GM23338 (cell line): ENCODE measurements at regions not wholly inside any gene's neighbourhood (a gene's known extent, or its start where the extent isn't known, plus 50 kb on each side); places are given as distances from the start of the nearest gene placed in this dataset.

Source experiments
- ATAC-seq: fragments of 200-7000 bp; cut with Tn5 transposase; 3 replicates; pipeline ENCODE4 v1.9.1; 2020
- DNase-seq: peaks from one replicate; pipeline ENCODE4 v3.0.0-alpha.2; 2015; ENCODE audit warnings: low spot score
- H2AFZ ChIP-seq: fragments of 200-600 bp; sonication (generic); 2 replicates; pipeline ENCODE4 v1.8.0; 2016; ENCODE audit warnings: antibody characterized with exemption, mild to moderate bottlenecking, moderate library complexity
- H3F3A ChIP-seq: fragments of 200-600 bp; sonication (generic); replicated peaks from 2 replicates; pipeline ENCODE4 v1.8.0; 2017; ENCODE audit warnings: antibody characterized with exemption, mixed run types, low read depth
- H3K27ac ChIP-seq: fragments of 200-600 bp; sonication (generic); 2 replicates; pipeline ENCODE4 v1.6.1; 2016; ENCODE audit warnings: low read depth
- H3K27me3 ChIP-seq: fragments of 200-600 bp; sonication (generic); 2 replicates; pipeline ENCODE4 v1.8.0; 2016; ENCODE audit warnings: mild to moderate bottlenecking, mixed run types, moderate library complexity; ENCODE audit not compliant: insufficient read depth
- H3K36me3 ChIP-seq: fragments of 200-600 bp; sonication (generic); 2 replicates; pipeline ENCODE4 v1.8.0; 2016; ENCODE audit warnings: mild to moderate bottlenecking; ENCODE audit not compliant: insufficient read depth
- H3K4me1 ChIP-seq: fragments of 200-600 bp; sonication (generic); 2 replicates; pipeline ENCODE4 v1.8.0; 2016; ENCODE audit warnings: mild to moderate bottlenecking, moderate library complexity; ENCODE audit not compliant: insufficient read depth
- H3K4me2 ChIP-seq: fragments of 200-600 bp; sonication (generic); 2 replicates; pipeline ENCODE4 v1.7.1; 2017; ENCODE audit warnings: mixed run types
- H3K4me3 ChIP-seq: fragments of 200-600 bp; sonication (generic); 2 replicates; pipeline ENCODE4 v1.6.1; 2016; ENCODE audit warnings: mixed run types
- H3K79me2 ChIP-seq: fragments of 200-600 bp; sonication (generic); replicated peaks from 2 replicates; pipeline ENCODE4 v1.8.0; 2017; ENCODE audit warnings: mild to moderate bottlenecking; ENCODE audit not compliant: insufficient read depth
- H3K9me2 ChIP-seq: fragments of 200-600 bp; sonication (generic); 2 replicates; pipeline ENCODE4 v1.8.0; 2017; ENCODE audit not compliant: insufficient read depth
- H4K20me1 ChIP-seq: fragments of 200-600 bp; sonication (generic); replicated peaks from 2 replicates; pipeline ENCODE4 v1.8.0; 2017; ENCODE audit warnings: mild to moderate bottlenecking; ENCODE audit not compliant: insufficient read depth
- H3K27ac Mint-ChIP-seq: 2 replicates; pipeline ENCODE4 v1.8.0; 2020; ENCODE audit warnings: inconsistent platforms, mild to moderate bottlenecking, moderate library complexity, mixed read lengths
- H3K27me3 Mint-ChIP-seq: 3 replicates; pipeline ENCODE4 v1.8.0; 2022; ENCODE audit warnings: low read depth, mild to moderate bottlenecking, moderate library complexity, mixed read lengths, inconsistent platforms; ENCODE audit not compliant: insufficient read depth, poor library complexity
- H3K36me3 Mint-ChIP-seq: 3 replicates; pipeline ENCODE4 v1.8.0; 2021; ENCODE audit warnings: low read depth, mild to moderate bottlenecking, inconsistent platforms, moderate library complexity, mixed read lengths
- H3K4me1 Mint-ChIP-seq: 3 replicates; pipeline ENCODE4 v1.8.0; 2020; ENCODE audit warnings: mild to moderate bottlenecking, inconsistent platforms, mixed read lengths
- H3K4me3 Mint-ChIP-seq: 3 replicates; pipeline ENCODE4 v1.8.0; 2021; ENCODE audit warnings: moderate library complexity, mild to moderate bottlenecking, inconsistent platforms, mixed read lengths
- H3K9me3 Mint-ChIP-seq: 3 replicates; pipeline ENCODE4 v1.8.0; 2020; ENCODE audit warnings: moderate library complexity, mild to moderate bottlenecking, inconsistent platforms, mixed read lengths
- CREB1 ChIP-seq: fragments of 250-450 bp; sonication (Bioruptor Pico); IDR thresholded peaks from 2 replicates; pipeline ENCODE4 v1.5.0; 2020; ENCODE audit warnings: low read depth, mild to moderate bottlenecking, moderate library complexity
- ETS1 ChIP-seq: IDR thresholded peaks from 2 replicates; pipeline ENCODE4 v1.6.1; 2016; ENCODE audit warnings: antibody characterized with exemption
- EZH2 ChIP-seq: fragments of 200-600 bp; sonication (generic); IDR thresholded peaks from one replicate; pipeline ENCODE4 v1.8.0; 2017; ENCODE audit warnings: antibody characterized with exemption, mild to moderate bottlenecking, low read depth; ENCODE audit not compliant: unreplicated experiment
- EZH2phosphoT487 ChIP-seq: fragments of 200-600 bp; sonication (generic); IDR thresholded peaks from one replicate; pipeline ENCODE4 v1.8.1; 2018; ENCODE audit warnings: antibody characterized with exemption; ENCODE audit not compliant: unreplicated experiment
- JUNB ChIP-seq: IDR thresholded peaks from one replicate; pipeline ENCODE4 v1.6.1; 2016; ENCODE audit warnings: antibody characterized with exemption; ENCODE audit not compliant: unreplicated experiment
- NANOG ChIP-seq: IDR thresholded peaks from 2 replicates; pipeline ENCODE4 v1.6.1; 2016; ENCODE audit warnings: antibody characterized with exemption, borderline replicate concordance
- POLR2AphosphoS5 ChIP-seq: IDR thresholded peaks from 2 replicates; pipeline ENCODE4 v1.6.1; 2016; ENCODE audit warnings: antibody characterized with exemption, low read depth
- REST ChIP-seq: IDR thresholded peaks from one replicate; pipeline ENCODE4 v1.6.1; 2018; ENCODE audit warnings: antibody characterized with exemption; ENCODE audit not compliant: unreplicated experiment
- ZNF331 ChIP-seq: fragments of 250-450 bp; sonication (Bioruptor Pico); IDR thresholded peaks from 2 replicates; pipeline ENCODE4 v1.5.0; 2020; ENCODE audit warnings: low read depth, mild to moderate bottlenecking, moderate library complexity
- TF ChIP-seq, protein P1 (sequence below), 2 experiments: fragments of 200-600 bp in 1 of 2; sonication (generic) in 1 of 2; conservative IDR thresholded peaks; 2 replicates each; pipeline versions ENCODE4 v1.5.1 to v1.6.1; 2016 to 2017; ENCODE audit warnings: antibody characterized with exemption in 2 of 2, low read depth in 2 of 2, mild to moderate bottlenecking in 2 of 2, moderate library complexity in 1 of 2

- no peak for TF ChIP-seq ETS1
- TF ChIP-seq, protein P1, sequence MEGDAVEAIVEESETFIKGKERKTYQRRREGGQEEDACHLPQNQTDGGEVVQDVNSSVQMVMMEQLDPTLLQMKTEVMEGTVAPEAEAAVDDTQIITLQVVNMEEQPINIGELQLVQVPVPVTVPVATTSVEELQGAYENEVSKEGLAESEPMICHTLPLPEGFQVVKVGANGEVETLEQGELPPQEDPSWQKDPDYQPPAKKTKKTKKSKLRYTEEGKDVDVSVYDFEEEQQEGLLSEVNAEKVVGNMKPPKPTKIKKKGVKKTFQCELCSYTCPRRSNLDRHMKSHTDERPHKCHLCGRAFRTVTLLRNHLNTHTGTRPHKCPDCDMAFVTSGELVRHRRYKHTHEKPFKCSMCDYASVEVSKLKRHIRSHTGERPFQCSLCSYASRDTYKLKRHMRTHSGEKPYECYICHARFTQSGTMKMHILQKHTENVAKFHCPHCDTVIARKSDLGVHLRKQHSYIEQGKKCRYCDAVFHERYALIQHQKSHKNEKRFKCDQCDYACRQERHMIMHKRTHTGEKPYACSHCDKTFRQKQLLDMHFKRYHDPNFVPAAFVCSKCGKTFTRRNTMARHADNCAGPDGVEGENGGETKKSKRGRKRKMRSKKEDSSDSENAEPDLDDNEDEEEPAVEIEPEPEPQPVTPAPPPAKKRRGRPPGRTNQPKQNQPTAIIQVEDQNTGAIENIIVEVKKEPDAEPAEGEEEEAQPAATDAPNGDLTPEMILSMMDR (conservative IDR thresholded peaks at IDR 0.05; ENCODE audit: low read depth in 2 of 2) = no peak
- TF ChIP-seq EZH2 = no peak
- TF ChIP-seq JUNB = no peak
- no peak for TF ChIP-seq EZH2phosphoT487
Measured at GRCh38 chr18:78861116-78861515, 118.5 kb upstream of the SALL3 start (continued).

- Mint-ChIP-seq H3K4me1 (no peaks in the 10 kb centered on the region), H3K4me3 (no peak overlapping the region), H3K36me3 (peaks cover 40% of the 10 kb centered on the region), H3K9me3 (peaks cover 92% of the 10 kb centered on the region), H3K27ac (no peak overlapping the region), H3K27me3 (peaks cover 2% of the 10 kb centered on the region)
- Histone ChIP-seq H2AFZ (no peak overlapping the region), H3K4me2 (no peak overlapping the region), H3K4me3 (no peak overlapping the region), H3K9me2 (no peaks in the 10 kb centered on the region), H3K4me1 (no peaks in the 10 kb centered on the region), H3K79me2 (no peaks in the 10 kb centered on the region), H4K20me1 (no peaks in the 10 kb centered on the region), H3K27me3 (no peaks in the 10 kb centered on the region), H3K36me3 (no peaks in the 10 kb centered on the region), H3K27ac (no peak overlapping the region), H3F3A (no peaks in the 10 kb centered on the region)
- DNase-seq = no peak
- ATAC-seq = no peak
- TF ChIP-seq POLR2AphosphoS5 (no peak), JUNB (no peak), ETS1 (no peak), NANOG (no peak), REST (no peak), EZH2 (no peak), CREB1 (no peak), ZNF331 (CRISPR knock-in tag) (no peak)
- TF ChIP-seq, protein P1 (conservative IDR thresholded peaks at IDR 0.05; ENCODE audit: low read depth in 2 of 2) = no peak
Measured at GRCh38 chr18:78861706-78862105, 117.9 kb upstream of the SALL3 start.
